NCI-H2107 treated with DMSO at 0.1 percent for 48 hours (cell line): ENCODE measurements at regions not wholly inside any gene's neighbourhood (a gene's known extent, or its start where the extent isn't known, plus 50 kb on each side); places are given as distances from the start of the nearest gene placed in this dataset.
"Not testable (repeated sequence)": the region's sequence is repeated elsewhere in the genome, so short reads cannot be mapped to it uniquely, and the experiment has no call there.

Experiments used
- DNase-seq: peaks from one replicate; lab custom pipeline; 2025; ENCODE audit not compliant: unreplicated experiment; lab: John Stamatoyannopoulos, UW

- DNase-seq: no peak
Measured at GRCh38 chr21:15651172-15651571, 78.6 kb upstream of the USP25 start.

DNA sequence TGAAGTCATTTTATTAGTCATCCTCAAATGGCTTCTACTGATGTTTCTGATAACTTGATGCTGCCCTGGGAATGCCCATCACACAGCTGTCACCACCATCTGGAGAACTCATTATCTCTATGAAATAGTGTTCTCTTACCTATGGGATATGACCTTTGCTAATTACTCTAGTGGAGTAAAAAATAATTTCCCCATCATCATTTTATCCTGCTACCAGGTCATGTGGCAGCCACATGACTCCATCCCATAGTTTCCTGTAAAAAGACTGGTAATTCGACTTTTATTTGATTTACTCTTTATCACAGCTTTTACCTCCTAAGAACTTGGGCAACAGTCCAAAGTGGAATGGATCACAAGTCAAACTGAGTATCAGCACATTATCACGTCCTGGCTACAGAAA lies 76.1 kb upstream of the USP25 start:
- DNase-seq: no peak

GRCh38 chr21:15654171-15654570 lies 75.6 kb upstream of the USP25 start:
- DNase-seq: no peak

GRCh38 chr21:15659753-15660422 lies 69.9 kb upstream of the USP25 start:
- no peak for DNase-seq

GRCh38 chr21:15660423-15660804 lies 69.4 kb upstream of the USP25 start:
- DNase-seq: no peak

DNA sequence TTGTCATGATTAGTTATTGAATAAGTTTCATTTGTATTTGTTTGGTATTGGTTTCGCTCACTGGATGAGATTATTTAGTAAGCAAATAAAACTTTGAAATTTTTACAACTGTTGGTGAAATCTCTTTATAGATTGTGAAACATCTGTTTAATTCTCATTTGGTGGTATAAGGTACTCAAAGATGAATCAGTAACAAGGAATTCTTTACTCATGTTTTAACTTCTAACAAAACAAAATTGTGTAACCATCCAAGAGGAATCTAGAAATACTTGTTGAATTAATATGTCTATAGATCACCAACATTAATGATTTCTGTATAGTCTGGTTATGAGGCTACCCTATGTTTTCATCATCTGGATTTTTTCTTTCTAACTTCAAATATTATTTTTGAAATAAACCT lies 62.8 kb upstream of the USP25 start:
- no peak for DNase-seq

- no peak for DNase-seq
Measured at GRCh38 chr21:15667819-15668218, 62.0 kb upstream of the USP25 start.

GRCh38 chr21:15669247-15669646 lies 60.5 kb upstream of the USP25 start:
- no peak for DNase-seq

DNA sequence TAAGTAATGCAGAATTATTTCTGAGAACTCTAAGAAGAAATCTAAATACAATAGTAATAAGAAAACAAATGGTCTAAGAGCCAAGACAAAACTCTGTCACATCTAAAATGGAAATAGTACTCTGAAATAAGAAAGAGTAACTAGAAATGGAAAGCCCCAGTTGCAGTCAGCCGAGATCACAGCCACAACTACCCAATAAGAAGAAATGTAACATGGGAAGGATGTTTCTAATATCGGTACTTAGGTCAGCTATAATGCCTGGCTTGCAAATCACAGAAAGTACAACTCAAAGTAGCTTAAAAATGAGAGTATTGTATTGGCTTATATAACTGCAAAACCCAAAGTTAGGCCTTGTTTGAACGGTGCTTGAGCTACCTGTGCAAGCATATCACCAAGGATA lies 58.6 kb upstream of the USP25 start:
- DNase-seq: no peak

- DNase-seq: not testable (repeated sequence)
Measured at GRCh38 chr21:15672578-15672977, 57.2 kb upstream of the USP25 start.

DNA sequence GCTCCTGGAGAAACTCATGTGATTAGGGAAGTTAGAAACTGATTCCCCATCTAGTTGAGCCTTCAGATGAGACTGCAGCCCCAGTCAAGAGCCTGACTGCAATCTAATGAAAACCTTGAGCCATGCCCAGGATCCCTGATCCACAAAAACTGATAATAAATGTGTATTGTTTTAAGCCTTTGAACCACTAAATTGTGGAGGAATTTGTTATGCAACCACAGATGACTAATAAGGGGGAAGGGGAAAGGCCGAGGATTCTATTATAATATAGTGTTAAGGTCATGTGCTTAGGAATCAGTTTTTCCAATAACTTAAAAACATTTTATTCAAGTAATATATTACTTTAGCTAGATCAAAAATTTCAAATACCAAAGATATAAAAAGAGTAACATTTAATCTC lies 52.8 kb upstream of the USP25 start:
- DNase-seq: no peak

- DNase-seq: no peak
Measured at GRCh38 chr21:15679630-15680029, 50.2 kb upstream of the USP25 start.
